Urothelium cell line (cell line): ENCODE measurements at regions not wholly inside any gene's neighbourhood (a gene's known extent, or its start where the extent isn't known, plus 50 kb on each side); places are given as distances from the start of the nearest gene placed in this dataset.
"Not testable (repeated sequence)": the region's sequence is repeated elsewhere in the genome, so short reads cannot be mapped to it uniquely, and the experiment has no call there.

Source experiments
- DNase-seq: peaks from one replicate; pipeline ENCODE4 v3.0.0; 2011; ENCODE audit warnings: low spot score, mixed read lengths
- FAIRE-seq: peaks from 2 replicates; lab custom pipeline; 2011; peaks lifted over from hg19 to GRCh38; lab: Jason Lieb, UNC

- no peak for FAIRE-seq
Observed at GRCh38 chr5:126677121-126677520, 76.4 kb downstream of the PHAX start.

GRCh38 chr5:126680191-126680817 lies 79.6 kb downstream of the PHAX start:
- DNase-seq (no peak), FAIRE-seq (no peak)

More at GRCh38 chr5:126677121-126677520, 76.4 kb downstream of the PHAX start:
- DNase-seq, result no peak

- FAIRE-seq, DNase-seq: not testable (repeated sequence)
Observed at GRCh38 chr5:126681314-126681713, 80.6 kb downstream of the PHAX start.

GRCh38 chr5:126681970-126682369 lies 81.2 kb downstream of the PHAX start:
- DNase-seq, result no peak
- FAIRE-seq, result no peak

GRCh38 chr5:126682856-126683255 lies 82.1 kb downstream of the PHAX start:
- FAIRE-seq, result no peak

GRCh38 chr5:126683912-126684311 lies 83.2 kb downstream of the PHAX start:
- no peak for DNase-seq
- no peak for FAIRE-seq

More at GRCh38 chr5:126682856-126683255, 82.1 kb downstream of the PHAX start:
- no peak for DNase-seq

GRCh38 chr5:126684656-126685442 lies 84.1 kb downstream of the PHAX start:
- not testable (repeated sequence) for FAIRE-seq, DNase-seq

GRCh38 chr5:126686451-126687126 lies 85.8 kb downstream of the PHAX start:
- DNase-seq, result no peak
- FAIRE-seq, result peak; percentile 58

GRCh38 chr5:126692971-126693370 lies 84.0 kb upstream of the LMNB1 start:
- no peak for FAIRE-seq
- DNase-seq, result no peak

GRCh38 chr5:126693806-126694205 lies 83.1 kb upstream of the LMNB1 start:
- DNase-seq (no peak), FAIRE-seq (no peak)

GRCh38 chr5:126694403-126694802 lies 82.5 kb upstream of the LMNB1 start:
- FAIRE-seq (no peak), DNase-seq (no peak)

- FAIRE-seq (no peak), DNase-seq (no peak)
Observed at GRCh38 chr5:126695091-126695490, 81.8 kb upstream of the LMNB1 start.

- no peak for FAIRE-seq
- DNase-seq, result no peak
Observed at GRCh38 chr5:126707080-126707479, 69.9 kb upstream of the LMNB1 start.

- FAIRE-seq, result no peak
Observed at GRCh38 chr5:126715765-126716164, 61.2 kb upstream of the LMNB1 start.

GRCh38 chr5:126716861-126717260 lies 60.1 kb upstream of the LMNB1 start:
- FAIRE-seq (no peak), DNase-seq (no peak)

More at GRCh38 chr5:126715765-126716164, 61.2 kb upstream of the LMNB1 start:
- no peak for DNase-seq

GRCh38 chr5:126718236-126718868 lies 58.6 kb upstream of the LMNB1 start:
- DNase-seq (no peak), FAIRE-seq (no peak)

- FAIRE-seq, result no peak
- DNase-seq, result no peak
Observed at GRCh38 chr5:126720369-126720768, 56.6 kb upstream of the LMNB1 start.

- no peak for DNase-seq
- FAIRE-seq, result no peak
Observed at GRCh38 chr5:126723643-126724042, 53.3 kb upstream of the LMNB1 start.
